Fibroblast of peridontal ligament (primary cell): ENCODE measurements at regions not wholly inside any gene's neighbourhood (a gene's known extent, or its start where the extent isn't known, plus 50 kb on each side); places are given as distances from the start of the nearest gene placed in this dataset.
A peak's percentile ranks its signal among the peaks of the same experiment; 100 is the strongest.

Experiments used
- DNase-seq: peaks from one replicate; pipeline ENCODE4 v3.0.0-alpha.2; 2010; ENCODE audit errors: extremely low read depth

DNA sequence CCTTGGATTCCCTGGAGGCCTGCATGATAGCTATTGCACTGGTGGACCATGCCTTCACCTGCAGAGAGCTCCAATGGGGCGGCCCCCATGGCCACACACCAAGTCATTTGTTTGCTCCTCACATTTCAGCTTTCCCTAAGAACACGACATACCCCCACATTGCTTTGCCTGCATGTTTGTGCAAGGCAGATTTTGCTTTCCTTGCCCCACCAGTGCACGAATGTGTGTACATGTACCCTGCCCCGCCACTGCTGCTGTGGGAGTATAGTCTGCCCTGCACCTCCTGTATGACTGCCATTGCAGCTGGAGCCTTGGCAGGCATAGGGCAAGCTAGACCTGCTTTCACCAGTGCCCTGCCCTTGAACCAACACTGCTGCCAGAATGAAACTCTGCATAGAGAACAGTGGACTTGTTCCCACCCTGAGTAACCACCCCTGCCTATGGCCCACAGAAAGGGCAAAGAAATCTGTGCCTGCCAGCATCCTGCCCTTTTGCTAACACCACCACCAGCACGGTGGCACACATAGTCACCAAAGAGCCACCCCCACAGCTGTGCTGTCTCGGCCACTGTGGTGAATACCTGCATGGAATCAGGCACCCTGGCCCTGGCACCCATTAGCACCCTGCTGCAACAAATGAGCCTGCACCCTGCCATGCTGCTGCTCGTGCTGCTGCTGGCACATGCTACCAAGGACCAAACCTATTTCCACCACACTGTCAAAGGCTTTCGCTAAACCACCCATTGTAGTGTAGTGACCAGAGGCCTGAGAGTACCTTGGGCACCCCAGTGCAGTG is 661.7 kb upstream of the FAM241A start:
- DNase-seq, result no peak

GRCh38 chr4:111492496-111492895 is 652.8 kb upstream of the FAM241A start:
- DNase-seq, result peak; percentile 42

GRCh38 chr4:111494471-111494870 is 650.8 kb upstream of the FAM241A start:
- DNase-seq, result peak; percentile 45

DNA sequence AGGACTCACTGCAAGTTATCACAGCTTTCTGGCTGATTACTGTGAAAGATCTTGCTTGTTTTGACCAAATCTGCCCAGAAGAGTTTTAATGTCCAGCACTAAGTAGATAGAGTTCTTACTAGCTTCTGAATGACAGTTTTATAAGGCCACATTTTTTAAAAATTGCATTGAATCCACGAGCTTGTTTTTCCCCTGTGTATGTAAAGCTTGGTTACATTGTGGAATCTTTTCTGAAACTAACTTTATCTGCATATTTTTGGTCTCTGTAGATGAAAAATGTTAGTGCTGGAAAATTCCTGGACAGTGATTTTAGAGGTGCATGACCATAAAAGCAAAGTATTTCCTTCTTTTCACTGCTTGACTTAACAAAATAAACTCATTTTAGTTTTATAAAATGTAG is 650.3 kb upstream of the FAM241A start:
- DNase-seq, result peak; percentile 47

- peak; percentile 73 for DNase-seq
These were observed 646.0 kb upstream of the FAM241A start for GRCh38 chr4:111499291-111499690.

DNA sequence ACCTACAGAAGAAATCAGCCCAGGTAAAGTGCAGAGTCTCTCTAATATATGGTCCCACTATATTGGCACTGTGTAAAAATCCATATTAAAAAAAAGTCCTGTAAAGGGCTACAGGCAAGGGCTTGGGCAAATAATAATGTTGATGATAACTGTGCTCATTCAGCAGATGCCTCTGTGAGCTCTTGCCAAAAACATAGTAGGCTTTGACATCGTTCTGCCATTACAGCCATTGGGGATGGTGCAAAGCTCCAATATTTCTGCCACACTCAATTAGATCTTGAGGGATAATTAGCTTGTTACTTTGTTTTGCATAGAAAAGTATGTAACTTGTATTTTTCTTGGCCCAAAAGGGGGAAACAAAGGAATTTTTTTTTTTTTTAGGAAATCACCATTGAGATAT is 645.5 kb upstream of the FAM241A start:
- DNase-seq, result no peak

DNA sequence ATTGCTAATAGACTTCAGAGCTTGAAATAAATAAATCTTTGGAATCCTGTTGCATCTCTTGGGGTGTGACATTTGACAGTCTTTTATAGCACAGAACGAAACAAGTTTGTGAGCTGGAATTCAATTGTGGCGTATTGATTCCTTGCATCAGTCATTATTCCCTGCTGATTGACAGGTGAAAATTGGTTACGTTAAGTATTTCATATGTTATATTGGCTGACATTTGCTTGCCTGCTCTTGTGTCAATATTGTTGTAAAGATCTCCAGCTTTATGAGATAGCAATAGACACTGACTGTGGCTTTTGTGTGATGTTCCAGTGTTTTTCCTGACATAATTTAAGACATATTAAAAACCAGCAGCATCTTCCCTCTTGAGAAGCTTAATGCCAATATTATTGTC is 644.4 kb upstream of the FAM241A start:
- DNase-seq, result no peak

DNA sequence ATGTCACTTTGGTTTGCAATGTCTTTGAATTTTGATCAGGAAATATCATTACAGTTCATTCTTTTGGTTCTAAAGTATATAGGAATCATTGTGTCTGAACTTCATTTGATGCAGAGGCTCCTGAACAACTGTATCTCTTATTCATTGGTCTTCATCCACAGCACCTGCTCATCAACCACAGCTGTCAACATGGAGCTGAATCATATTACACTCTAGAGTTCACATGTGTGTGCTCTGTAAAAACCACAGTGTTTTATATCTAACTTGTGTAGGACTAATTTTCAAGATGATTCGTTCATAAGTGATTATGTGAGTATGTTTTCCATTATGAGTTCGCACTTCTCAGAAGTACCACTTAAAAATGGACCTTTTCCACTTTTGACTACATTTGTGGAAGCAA is 643.3 kb upstream of the FAM241A start:
- DNase-seq, result no peak

- DNase-seq, result peak; percentile 31
These were observed 642.6 kb upstream of the FAM241A start for GRCh38 chr4:111502626-111503025.

DNA sequence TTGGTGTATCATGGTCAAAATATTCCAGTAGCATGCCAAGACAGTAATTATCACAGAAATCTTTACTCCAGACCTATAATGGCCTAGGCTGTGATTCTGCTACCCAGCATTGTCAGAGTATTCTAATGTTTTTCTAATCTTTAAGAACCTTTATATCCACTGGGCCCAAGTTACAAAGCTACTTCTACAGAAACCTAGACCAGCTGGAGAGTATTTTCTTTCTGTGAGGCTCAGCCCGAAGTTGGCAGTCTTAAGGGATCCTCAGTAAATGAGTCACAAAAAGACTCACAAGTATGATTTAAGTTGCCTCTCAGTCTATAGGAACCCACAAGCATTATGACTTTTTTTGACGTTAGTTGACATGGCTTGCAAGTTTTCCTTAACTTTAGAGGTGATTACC is 638.5 kb upstream of the FAM241A start:
- DNase-seq, result peak; percentile 84

DNA sequence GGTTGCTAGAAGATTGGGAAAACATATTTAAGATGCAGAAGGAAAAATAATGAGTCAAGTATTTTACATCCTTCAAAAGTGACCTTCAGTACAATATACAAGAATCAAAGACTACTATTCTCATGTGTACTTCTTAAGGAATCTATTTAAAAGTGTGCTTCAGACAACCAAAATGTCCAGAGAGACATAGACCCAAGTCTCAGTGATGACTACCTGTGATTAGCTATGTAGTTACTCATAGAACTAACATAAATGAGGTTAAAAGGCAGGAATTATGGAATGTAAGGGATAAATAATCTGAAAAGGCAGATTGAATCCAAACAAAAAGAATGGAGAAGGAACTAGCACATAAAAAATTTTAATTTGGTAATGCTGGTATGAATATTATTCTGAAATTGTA is 634.7 kb upstream of the FAM241A start:
- no peak for DNase-seq

DNA sequence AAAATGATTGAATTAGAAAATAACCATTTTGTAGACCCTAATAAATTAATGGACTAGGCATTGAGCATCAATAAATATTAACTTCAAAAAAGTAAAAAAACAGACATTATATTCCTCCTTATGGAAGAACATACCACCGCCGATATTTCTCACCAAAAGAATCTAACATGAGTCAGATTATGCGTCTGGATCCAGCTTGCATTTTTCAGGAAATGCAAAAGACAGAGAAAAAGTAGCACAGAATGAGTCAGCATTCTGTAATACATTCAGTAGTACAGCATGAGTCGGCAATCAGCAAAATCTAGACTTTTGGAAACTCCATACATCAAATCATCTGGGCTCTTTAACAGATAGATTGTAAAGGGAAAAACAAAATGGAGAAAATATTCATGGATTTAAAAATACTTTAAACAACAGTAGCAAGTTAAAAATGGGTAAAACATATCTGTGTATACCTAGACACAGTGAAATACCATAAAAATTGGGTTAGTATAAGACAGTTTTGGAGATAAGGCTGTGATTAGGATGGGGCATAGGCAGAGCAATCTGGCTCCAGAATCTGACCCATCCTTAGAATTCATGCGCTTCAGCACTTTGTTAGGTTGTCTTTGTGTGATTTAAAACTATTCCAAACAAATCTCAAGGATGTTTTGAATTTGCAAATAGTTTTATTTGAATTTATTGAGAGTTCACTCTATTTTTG is 633.0 kb upstream of the FAM241A start:
- peak; percentile 93 for DNase-seq

DNA sequence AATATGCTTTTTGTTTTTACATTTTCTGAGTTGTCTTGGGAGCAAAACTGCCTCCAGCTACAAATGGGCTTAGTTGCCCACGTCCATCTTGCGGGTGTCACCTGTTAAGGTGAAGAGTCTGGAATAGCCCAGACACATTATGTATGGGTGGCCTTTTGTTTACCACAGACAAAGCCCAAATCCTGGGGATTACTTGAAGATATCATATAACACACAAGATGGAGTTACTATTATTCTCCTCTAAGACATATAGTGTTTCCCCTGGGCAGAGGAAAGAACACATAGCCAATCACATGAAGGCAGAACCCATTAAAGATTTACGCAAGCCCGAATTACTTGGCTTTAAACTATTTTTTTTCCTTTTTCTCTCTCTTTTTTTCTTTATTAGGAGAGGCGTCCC is 625.6 kb upstream of the FAM241A start:
- DNase-seq, result no peak

DNA sequence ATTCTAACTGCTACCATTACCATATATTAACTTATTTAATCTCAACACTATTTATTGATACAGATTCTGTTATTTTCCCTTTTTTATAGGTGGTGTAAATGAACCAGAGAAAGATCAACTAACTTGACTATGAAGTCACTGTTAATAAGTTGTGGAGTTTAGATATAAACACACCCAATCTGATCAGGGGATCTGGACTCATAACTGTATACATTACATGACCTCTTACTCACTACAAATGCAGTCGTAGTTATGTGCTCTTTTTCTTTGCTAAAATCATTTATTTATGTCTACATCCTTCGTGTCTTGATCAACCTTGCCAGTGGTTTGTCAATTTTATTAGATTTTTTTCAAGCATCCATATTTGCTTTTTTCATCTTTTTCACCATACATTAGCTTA is 614.8 kb upstream of the FAM241A start:
- no peak for DNase-seq

DNA sequence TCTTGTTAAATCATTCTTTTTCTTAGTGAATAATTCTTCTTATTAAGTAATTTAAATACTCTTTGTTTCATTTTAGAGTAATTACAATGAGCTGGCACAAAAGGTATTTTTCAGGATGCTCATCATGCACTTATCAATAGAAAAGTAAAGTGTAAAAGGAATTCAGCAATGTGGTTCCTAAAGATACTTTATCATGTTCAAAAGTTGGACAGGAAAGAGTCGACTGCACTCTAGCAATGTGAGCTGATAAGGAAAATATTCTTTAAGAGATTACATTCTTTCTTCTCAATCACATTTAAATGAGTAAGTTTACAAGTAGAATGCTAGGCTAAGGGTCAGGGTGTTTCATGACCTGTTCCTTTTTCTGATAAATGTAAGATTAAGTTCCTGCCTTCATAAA is 609.5 kb upstream of the FAM241A start:
- DNase-seq, result no peak

- DNase-seq, result no peak
These were observed 608.1 kb upstream of the FAM241A start for GRCh38 chr4:111537165-111537564.

DNA sequence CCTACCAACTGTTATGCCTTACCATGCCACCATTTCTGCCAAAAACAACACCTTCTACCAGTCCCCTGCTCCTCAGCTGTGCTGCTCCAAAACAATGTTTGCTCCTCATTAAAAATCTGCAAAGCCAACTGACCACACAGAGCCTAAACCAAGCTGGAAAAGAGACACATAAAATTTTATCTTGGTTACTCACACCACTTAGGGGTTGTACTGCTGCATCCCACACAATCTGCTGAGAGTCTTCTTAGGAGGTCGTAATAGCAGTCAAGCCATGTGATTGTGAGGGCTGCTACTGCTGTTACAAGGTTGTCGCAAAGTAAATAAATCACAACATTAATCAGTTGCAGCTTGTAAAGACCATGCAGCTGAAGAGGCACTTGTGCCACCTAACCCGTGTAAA is 607.4 kb upstream of the FAM241A start:
- peak; percentile 39 for DNase-seq

- no peak for DNase-seq
These were observed 604.6 kb upstream of the FAM241A start for GRCh38 chr4:111540671-111541070.

GRCh38 chr4:111542056-111542455 is 603.2 kb upstream of the FAM241A start:
- peak; percentile 52 for DNase-seq

DNA sequence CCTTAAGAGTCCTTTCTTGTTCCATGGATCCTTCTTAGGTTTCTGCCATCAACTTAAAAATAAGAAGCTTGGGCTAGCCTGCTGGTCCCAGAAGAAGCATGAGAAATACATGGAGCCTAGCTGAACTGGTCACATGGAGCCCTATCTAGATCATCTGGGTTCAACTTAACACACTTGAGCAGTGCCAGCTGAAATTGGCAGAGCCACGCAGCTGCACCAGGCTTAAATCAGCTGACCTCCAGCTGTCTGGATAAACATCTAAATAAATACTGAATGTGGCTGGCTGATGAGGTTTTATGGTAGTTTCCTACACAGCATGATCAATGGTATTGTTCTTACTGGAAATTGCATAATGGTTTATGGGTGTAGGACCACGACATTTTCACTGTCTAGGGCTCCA is 598.4 kb upstream of the FAM241A start:
- peak; percentile 41 for DNase-seq

GRCh38 chr4:111556141-111556781 is 589.0 kb upstream of the FAM241A start:
- DNase-seq, result peak; percentile 16

DNA sequence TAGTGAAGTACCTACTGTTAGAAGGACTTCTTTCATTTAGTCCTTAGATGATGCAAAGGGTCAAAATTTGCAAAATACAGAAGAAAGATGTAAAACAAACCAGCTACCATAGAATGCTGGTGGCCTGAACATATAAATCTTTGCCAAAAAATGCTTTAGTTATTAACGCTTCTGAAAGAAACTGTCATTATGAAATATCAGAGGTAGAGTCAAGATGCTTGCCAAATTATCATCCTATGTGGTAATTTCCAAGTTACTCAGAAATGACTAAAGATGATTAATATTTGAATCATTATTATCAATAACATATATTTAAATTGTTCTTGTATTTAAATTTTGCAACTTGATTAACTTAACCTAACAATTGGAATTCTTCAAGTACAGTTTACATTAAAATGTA is 588.4 kb upstream of the FAM241A start:
- no peak for DNase-seq

GRCh38 chr4:111562826-111563225 is 582.4 kb upstream of the FAM241A start:
- DNase-seq, result peak; percentile 24
